ENCODE measurements at regions not wholly inside any gene's neighbourhood (a gene's known extent, or its start where the extent isn't known, plus 50 kb on each side); places are given as distances from the start of the nearest gene placed in this dataset.
"Not testable (repeated sequence)": the region's sequence is repeated elsewhere in the genome, so short reads cannot be mapped to it uniquely, and the experiment has no call there.

GRCh38 chr2:118607641-118608040 lies 239.8 kb downstream of the EN1 start:
- no peak for DNase-seq

GRCh38 chr2:118604811-118605210 lies 242.6 kb downstream of the EN1 start:
- DNase-seq: no peak

GRCh38 chr2:118604371-118604770 lies 243.1 kb downstream of the EN1 start:
- no peak for DNase-seq

- no peak for DNase-seq
Observed at GRCh38 chr2:118599141-118599540, 248.3 kb downstream of the EN1 start.

GRCh38 chr2:118596620-118597019 lies 250.8 kb downstream of the EN1 start:
- no peak for DNase-seq

- DNase-seq: no peak
Observed at GRCh38 chr2:118593257-118593656, 254.2 kb downstream of the EN1 start.

GRCh38 chr2:118591223-118591622 lies 256.2 kb downstream of the EN1 start:
- no peak for DNase-seq

GRCh38 chr2:118589721-118590120 lies 257.7 kb downstream of the EN1 start:
- no peak for DNase-seq

GRCh38 chr2:118588850-118589249 lies 258.6 kb downstream of the EN1 start:
- DNase-seq: no peak

- DNase-seq: no peak
Observed at GRCh38 chr2:118586312-118586711, 261.1 kb downstream of the EN1 start.

GRCh38 chr2:118584877-118585276 lies 262.6 kb downstream of the EN1 start:
- no peak for DNase-seq

- no peak for DNase-seq
Observed at GRCh38 chr2:118584062-118584749, 263.2 kb downstream of the EN1 start.

GRCh38 chr2:118582058-118582457 lies 265.4 kb downstream of the EN1 start:
- DNase-seq: no peak

- DNase-seq: no peak
Observed at GRCh38 chr2:118580651-118581050, 266.8 kb downstream of the EN1 start.

GRCh38 chr2:118580107-118580506 lies 267.3 kb downstream of the EN1 start:
- DNase-seq: no peak

- no peak for DNase-seq
Observed at GRCh38 chr2:118577202-118577601, 270.2 kb downstream of the EN1 start.

GRCh38 chr2:118576109-118576855 lies 271.2 kb downstream of the EN1 start:
- no peak for DNase-seq

GRCh38 chr2:118572380-118572779 lies 275.1 kb downstream of the EN1 start:
- DNase-seq: not testable (repeated sequence)

GRCh38 chr2:118569876-118570535 lies 277.4 kb downstream of the EN1 start:
- DNase-seq: no peak

GRCh38 chr2:118568700-118569099 lies 278.7 kb downstream of the EN1 start:
- no peak for DNase-seq

- DNase-seq: no peak
Observed at GRCh38 chr2:118565786-118566540, 281.5 kb downstream of the EN1 start.

GRCh38 chr2:118565301-118565700 lies 282.1 kb downstream of the EN1 start:
- DNase-seq: no peak

GRCh38 chr2:118562144-118562543 lies 285.3 kb downstream of the EN1 start:
- DNase-seq: no peak

All from T-helper 2 cell (primary cell).